Heart left ventricle (tissue), 13 donors: ENCODE measurements at regions not wholly inside any gene's neighbourhood (a gene's known extent, or its start where the extent isn't known, plus 50 kb on each side); places are given as distances from the start of the nearest gene placed in this dataset.
"Not testable (repeated sequence)": the region's sequence is repeated elsewhere in the genome, so short reads cannot be mapped to it uniquely, and the experiment has no call there.

Experiments
- CTCF ChIP-seq, 12 donors: fragments of 200-600 bp; sonication (generic) in 4 of 12; IDR thresholded peaks; one replicate each; pipeline versions ENCODE4 v1.5.0 to v1.8.0; 2018 to 2022; ENCODE audit warnings: antibody characterized with exemption in 12 of 12, mild to moderate bottlenecking in 5 of 12
- POLR2A ChIP-seq, 2 donors: fragments of 450-650 bp; IDR thresholded peaks; one replicate each; pipeline ENCODE4 v1.6.1; 2017; ENCODE audit warnings: antibody characterized with exemption in 2 of 2, mild to moderate bottlenecking in 2 of 2, moderate library complexity in 2 of 2
- donor health status: ischemic (EF 13 %, LVEDD 7.1; RV severe dilation, severe dysfunction).
- donor health status: DM: no; HTN: yes; CAD: no.
- donor health status: DM: no; HTN: no; CAD: no.
- donor health status: ischemic (EF 25% LVEDD 6.9; RV normal size, moderate dysfunction).
- donor health status: ischemic (EF 25% LVEDD 5.7; RV mildly dilated, moderate dysfunction).
- donor health status: ischemic (EF 35%, LVEDD 5.7; RV mildly dilated, moderate dysfunction).
- donor health status: nonischemic (EF 11% LVEDD 7.7; RV severe dilation, severe dysfunction).
- donor health status: DM: yes; HTN: yes; CAD: no.
- donor health status: PGD.
- donor health status: ischemic (EF 29% LVEDD 5.4; RV normal size, mild dysfunction).
- donor health status: nonischemic (EF 23%, LVEDD 6.1; RV moderate dilation, normal function).

DNA sequence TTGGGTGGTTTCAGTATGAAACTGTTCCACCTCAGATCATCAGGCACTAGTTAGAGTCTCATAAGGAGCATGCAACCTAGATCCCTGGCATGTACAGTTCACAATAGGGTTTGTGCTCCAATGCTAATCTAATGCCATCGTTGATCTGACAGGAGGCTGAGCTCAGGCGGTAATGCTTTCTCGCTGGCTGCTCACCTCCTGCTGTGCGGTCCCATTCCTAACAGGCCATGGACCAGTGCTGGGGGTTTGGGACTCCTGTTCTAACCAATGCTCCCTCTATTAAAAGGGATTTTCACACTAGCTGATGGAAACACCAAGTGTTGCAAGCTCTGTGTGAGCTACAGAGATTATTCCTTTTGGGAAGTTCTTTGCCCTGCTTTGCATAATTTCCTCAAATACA lies 60.2 kb downstream of the PPIAL4G start:
- TF ChIP-seq CTCF, POLR2A (IDR thresholded peaks at IDR 0.05): not testable (repeated sequence)
